NCI-H2171 treated with DMSO at 0.1 percent for 48 hours (cell line): ENCODE measurements at regions not wholly inside any gene's neighbourhood (a gene's known extent, or its start where the extent isn't known, plus 50 kb on each side); places are given as distances from the start of the nearest gene placed in this dataset.

Experiments
- DNase-seq: peaks from one replicate; lab custom pipeline; 2025; lab: John Stamatoyannopoulos, UW

DNA sequence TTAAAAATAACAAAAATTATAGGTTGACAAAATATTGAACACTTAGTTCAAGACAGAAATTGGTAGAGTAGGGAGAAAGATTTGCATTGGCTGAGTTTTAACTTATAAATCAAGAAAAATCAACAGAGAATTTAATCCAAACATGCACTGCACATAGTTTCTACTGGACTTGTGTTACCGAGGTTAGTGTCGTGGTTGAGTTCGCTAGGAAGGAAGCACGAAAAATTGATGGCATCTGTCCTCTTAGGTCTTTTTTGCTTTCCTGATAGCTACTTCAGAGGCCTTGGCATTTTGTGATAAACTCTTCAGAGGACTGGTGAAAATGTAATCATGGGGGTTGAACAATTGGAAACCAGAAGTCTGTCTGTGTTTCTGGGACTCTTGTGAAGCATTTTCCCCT, 392.9 kb downstream of the NUAK1 start:
- no peak for DNase-seq

- no peak for DNase-seq
Measured at GRCh38 chr12:105748806-105749600, 389.8 kb downstream of the NUAK1 start.

GRCh38 chr12:105750096-105750495, 388.7 kb downstream of the NUAK1 start:
- DNase-seq, result no peak

DNA sequence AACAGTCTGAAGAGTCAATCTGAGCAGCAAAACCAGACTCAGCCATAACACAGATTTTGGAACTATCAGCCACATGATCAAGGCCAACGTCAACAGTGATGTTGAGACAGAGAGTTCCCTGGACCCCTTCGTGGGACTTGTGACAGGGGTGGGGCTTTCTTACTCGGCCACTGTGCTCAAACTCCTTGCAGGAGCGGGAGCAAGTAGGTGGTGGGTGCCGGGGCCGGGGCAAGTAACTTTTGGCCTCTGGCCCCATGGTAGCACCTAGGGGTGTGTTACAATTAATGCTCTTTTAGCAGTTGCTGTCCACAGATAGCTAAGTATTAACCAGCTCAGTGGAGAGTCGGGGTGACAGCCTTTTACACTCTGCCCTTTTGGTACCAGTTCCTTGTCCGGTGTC, 384.4 kb downstream of the NUAK1 start:
- DNase-seq, result no peak

- DNase-seq, result no peak
Measured at GRCh38 chr12:105756961-105757360, 381.8 kb downstream of the NUAK1 start.

GRCh38 chr12:105759149-105759548, 379.6 kb downstream of the NUAK1 start:
- DNase-seq, result no peak

GRCh38 chr12:105761075-105761474, 377.7 kb downstream of the NUAK1 start:
- no peak for DNase-seq

- no peak for DNase-seq
Measured at GRCh38 chr12:105764216-105764835, 374.4 kb downstream of the NUAK1 start.

- no peak for DNase-seq
Measured at GRCh38 chr12:105765053-105766014, 373.4 kb downstream of the NUAK1 start.

GRCh38 chr12:105766029-105766428, 372.7 kb downstream of the NUAK1 start:
- DNase-seq, result no peak

DNA sequence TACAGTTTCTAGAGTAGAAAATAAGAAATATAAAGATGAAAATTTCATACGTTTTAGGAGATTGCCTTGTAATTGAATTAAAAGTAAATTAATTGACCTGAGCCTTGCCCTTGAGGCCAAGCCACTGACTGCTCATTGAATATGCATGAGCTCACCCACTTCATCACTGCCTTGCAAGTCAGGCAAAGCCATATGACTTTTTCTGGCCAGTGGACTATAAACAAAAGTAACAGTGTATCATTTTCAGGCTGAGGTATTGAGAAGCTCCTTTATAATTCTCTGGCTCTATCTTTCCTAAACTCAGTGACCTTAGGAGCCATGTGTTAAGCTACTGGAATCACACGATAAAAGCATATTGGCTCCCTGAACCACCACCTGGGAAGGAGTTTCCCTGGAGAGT, 369.3 kb downstream of the NUAK1 start:
- no peak for DNase-seq

DNA sequence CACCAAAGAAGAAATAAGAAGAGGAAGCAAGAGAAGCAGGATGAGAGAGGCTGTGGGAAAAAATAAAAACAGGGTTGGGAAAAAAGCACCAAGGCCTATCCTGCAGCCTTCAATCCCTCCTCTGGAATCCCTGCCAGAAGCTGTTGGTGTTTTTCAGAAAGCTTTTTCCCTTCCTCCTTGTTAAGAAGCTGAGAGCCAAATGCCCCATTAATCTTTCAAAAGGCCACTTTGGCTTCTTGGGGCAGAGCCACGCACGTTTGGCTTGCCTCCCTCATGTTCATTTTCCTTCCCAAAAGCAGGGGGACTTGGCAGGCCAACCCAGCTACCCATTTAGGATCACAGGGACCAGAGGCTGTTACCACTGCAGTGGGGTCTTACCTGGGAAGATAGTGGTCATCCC, 365.3 kb downstream of the NUAK1 start:
- DNase-seq, result no peak

DNA sequence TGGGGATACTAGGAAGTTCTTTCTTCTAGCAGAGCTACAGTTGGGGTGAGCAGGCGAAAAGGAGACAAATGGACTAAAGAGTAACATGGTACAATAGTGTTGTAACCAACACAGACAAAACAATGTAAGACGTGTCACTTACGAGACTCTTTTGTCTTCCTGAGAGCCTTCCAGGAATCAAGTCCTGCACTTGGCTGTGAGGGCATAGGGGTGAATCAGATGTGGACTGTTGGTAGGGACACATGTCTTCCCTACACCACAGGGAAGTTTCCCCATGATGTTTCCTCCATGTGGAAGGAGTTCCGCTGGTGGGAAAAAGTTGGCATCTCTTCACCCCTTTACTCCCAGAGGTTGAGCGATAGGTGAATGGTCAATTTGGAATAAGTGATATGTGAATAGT, 364.7 kb downstream of the NUAK1 start:
- no peak for DNase-seq

GRCh38 chr12:105775343-105775742, 363.4 kb downstream of the NUAK1 start:
- DNase-seq, result no peak

GRCh38 chr12:105783983-105784947, 354.5 kb downstream of the NUAK1 start:
- DNase-seq, result no peak

- DNase-seq, result no peak
Measured at GRCh38 chr12:105793421-105793820, 345.3 kb downstream of the NUAK1 start.

DNA sequence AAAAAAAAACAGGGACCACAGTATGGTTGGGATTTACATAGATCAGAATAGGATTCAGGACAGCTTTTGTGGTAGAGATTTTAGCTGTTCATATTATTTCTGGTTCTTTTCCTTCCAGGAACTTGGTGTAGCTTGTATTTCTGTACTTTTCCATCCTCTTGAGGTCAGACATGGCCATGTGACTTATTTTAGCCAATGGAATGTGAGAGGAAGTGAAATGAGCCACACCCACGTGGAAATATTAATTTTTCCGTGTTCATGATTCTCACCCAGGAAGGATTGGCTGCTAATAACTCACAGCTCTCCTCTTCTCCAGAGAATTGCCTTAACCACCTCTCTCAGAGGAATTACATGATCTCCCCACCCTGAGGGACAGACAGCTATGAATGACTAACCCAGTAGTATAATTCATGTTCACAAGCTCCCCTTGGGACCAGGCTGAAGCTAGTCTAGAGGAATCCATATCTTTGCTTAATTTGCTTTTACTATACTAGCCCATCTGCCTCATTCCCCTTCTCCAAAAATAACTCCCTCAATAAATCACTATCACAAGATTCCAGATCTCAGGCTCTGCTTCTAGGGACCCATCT, 340.4 kb downstream of the NUAK1 start:
- no peak for DNase-seq

GRCh38 chr12:105799103-105799502, 339.7 kb downstream of the NUAK1 start:
- DNase-seq, result no peak

GRCh38 chr12:105801351-105801750, 337.4 kb downstream of the NUAK1 start:
- no peak for DNase-seq

- no peak for DNase-seq
Measured at GRCh38 chr12:105803292-105803691, 335.5 kb downstream of the NUAK1 start.
